ENCODE measurements at regions not wholly inside any gene's neighbourhood (a gene's known extent, or its start where the extent isn't known, plus 50 kb on each side); places are given as distances from the start of the nearest gene placed in this dataset.
"Not testable (repeated sequence)": the region's sequence is repeated elsewhere in the genome, so short reads cannot be mapped to it uniquely, and the experiment has no call there.

DNA sequence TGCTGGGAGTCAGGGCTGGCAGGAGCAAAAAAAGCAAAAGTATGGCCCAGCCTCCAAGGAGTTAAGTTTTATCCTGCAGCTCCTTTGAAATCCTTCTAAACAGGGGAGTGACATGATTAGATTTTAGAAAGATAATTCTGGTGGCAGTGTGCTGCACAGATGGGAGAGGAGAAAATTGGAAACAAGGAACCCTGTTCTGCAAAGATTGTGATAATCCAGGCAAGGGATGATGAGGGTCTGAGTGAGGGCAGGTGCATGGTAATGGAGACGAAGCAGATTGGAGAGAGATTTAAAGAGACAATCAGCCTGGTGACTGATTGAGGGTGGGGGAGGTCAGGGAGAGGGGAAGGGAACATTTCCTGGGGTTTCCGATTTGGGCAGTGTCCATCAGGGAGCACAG is 444.7 kb upstream of the PODXL start:
- TF ChIP-seq, protein P1, sequence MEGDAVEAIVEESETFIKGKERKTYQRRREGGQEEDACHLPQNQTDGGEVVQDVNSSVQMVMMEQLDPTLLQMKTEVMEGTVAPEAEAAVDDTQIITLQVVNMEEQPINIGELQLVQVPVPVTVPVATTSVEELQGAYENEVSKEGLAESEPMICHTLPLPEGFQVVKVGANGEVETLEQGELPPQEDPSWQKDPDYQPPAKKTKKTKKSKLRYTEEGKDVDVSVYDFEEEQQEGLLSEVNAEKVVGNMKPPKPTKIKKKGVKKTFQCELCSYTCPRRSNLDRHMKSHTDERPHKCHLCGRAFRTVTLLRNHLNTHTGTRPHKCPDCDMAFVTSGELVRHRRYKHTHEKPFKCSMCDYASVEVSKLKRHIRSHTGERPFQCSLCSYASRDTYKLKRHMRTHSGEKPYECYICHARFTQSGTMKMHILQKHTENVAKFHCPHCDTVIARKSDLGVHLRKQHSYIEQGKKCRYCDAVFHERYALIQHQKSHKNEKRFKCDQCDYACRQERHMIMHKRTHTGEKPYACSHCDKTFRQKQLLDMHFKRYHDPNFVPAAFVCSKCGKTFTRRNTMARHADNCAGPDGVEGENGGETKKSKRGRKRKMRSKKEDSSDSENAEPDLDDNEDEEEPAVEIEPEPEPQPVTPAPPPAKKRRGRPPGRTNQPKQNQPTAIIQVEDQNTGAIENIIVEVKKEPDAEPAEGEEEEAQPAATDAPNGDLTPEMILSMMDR (conservative IDR thresholded peaks at IDR 0.05) = no peak
- H3K9me3 Mint-ChIP-seq = no peaks in the 10 kb centered on the region
- no peak overlapping the region for H3K4me3 Mint-ChIP-seq
- H3K27me3 Mint-ChIP-seq (ENCODE audit: low read depth) = no peaks in the 10 kb centered on the region
- no peak overlapping the region for H3K27ac Mint-ChIP-seq (ENCODE audit: unreplicated experiment)
- H3K4me1 Mint-ChIP-seq = no peaks in the 10 kb centered on the region
- no peaks in the 10 kb centered on the region for H3K36me3 Mint-ChIP-seq (ENCODE audit: low read depth)
- DNase-seq (ENCODE audit: low read depth, low spot score) = no peak

DNA sequence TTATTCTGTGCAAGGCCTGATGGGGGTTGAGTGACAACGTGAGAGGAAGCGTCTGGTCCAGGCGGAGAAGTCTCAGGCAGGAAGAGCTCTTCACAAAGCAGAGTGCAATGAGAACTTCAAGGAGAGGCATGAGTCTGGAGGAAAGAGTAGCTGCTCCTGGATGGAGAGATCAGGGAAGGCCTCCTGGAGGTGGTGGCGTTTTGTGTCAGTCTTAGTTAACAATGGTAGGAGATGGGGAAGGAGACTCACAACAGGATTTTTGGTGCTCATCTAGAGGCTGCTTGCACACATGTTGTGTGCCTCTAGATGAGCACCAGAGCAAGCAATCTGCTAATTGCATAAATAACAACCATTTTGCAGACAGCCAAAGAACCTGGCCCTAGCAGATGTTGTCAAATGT is 442.8 kb upstream of the PODXL start:
- no peak for DNase-seq (ENCODE audit: low read depth, low spot score)
- Mint-ChIP-seq H3K4me1 (no peaks in the 10 kb centered on the region), H3K4me3 (no peak overlapping the region), H3K27ac (ENCODE audit: unreplicated experiment) (no peak overlapping the region), H3K36me3 (ENCODE audit: low read depth) (no peaks in the 10 kb centered on the region), H3K9me3 (no peaks in the 10 kb centered on the region), H3K27me3 (ENCODE audit: low read depth) (no peaks in the 10 kb centered on the region)
- TF ChIP-seq, protein P1 (conservative IDR thresholded peaks at IDR 0.05) = no peak

DNA sequence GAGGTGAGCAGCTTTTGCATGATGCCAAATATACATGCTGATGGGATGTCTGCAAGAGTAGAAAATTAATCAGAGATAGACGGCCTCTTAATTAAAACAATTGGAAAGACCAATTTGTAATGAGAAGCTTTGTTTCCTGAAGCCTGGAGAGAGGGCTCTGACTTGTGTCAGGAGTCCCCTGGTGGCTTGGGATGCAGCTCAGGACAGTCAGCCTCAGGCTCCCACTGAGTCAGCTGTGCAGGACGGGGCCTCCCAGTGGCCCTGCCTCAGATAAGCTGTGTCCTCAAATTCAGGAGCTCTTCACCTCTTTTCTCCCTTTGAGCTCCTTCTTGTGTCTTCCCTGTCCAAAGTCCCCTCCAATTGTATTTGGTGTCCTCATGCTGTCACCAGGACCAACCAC is 438.9 kb upstream of the PODXL start:
- no peaks in the 10 kb centered on the region for H3K36me3 Mint-ChIP-seq (ENCODE audit: low read depth)
- no peaks in the 10 kb centered on the region for H3K27me3 Mint-ChIP-seq (ENCODE audit: low read depth)
- H3K4me3 Mint-ChIP-seq = no peak overlapping the region
- TF ChIP-seq, protein P1 (conservative IDR thresholded peaks at IDR 0.05) = no peak
- no peak for DNase-seq (ENCODE audit: low read depth, low spot score)
- H3K9me3 Mint-ChIP-seq = no peaks in the 10 kb centered on the region
- H3K27ac Mint-ChIP-seq (ENCODE audit: unreplicated experiment) = no peak overlapping the region
- no peaks in the 10 kb centered on the region for H3K4me1 Mint-ChIP-seq

DNA sequence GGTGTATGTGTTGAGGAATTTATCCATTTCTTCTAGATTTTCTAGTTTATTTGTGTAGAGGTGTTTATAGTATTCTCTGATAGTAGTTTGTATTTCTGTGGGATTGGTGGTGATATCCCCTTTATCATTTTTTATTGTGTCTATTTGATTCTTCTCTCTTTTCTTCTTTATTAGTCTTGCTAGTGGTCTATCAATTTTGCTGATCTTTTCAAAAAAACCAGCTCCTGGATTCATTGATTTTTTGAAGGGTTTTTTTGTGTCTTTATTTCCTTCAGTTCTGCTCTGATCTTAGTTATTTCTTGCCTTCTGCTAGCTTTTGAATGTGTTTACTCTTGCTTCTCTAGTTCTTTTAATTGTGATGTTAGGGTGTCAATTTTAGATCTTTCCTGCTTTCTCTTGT is 424.6 kb upstream of the PODXL start:
- DNase-seq (ENCODE audit: low read depth, low spot score); H3K4me3 Mint-ChIP-seq; H3K9me3 Mint-ChIP-seq; H3K36me3 Mint-ChIP-seq (ENCODE audit: low read depth); H3K4me1 Mint-ChIP-seq; H3K27ac Mint-ChIP-seq (ENCODE audit: unreplicated experiment): not testable (repeated sequence)
- peaks cover 25% of the 10 kb centered on the region for H3K27me3 Mint-ChIP-seq (ENCODE audit: low read depth)

DNA sequence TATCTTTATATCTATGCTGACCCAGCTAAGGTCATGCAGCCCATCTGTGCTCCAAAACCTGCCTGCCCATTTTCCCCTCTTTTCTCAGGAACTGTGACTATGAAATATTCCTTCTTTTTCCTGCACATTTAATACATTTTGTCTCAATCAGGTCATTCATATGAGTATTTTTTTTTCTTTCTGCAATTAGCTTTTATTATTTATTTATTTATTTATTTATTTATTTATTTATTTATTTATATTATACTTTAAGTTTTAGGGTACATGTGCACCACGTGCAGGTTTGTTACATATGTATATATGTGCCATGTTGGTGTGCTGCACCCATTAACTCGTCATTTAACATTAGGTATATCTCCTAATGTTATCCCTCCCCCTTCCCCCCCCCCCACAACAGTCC is 421.7 kb upstream of the PODXL start:
- DNase-seq (ENCODE audit: low read depth, low spot score); H3K4me1 Mint-ChIP-seq; H3K36me3 Mint-ChIP-seq (ENCODE audit: low read depth); H3K4me3 Mint-ChIP-seq; H3K27ac Mint-ChIP-seq (ENCODE audit: unreplicated experiment); H3K9me3 Mint-ChIP-seq: not testable (repeated sequence)
- peaks cover 19% of the 10 kb centered on the region for H3K27me3 Mint-ChIP-seq (ENCODE audit: low read depth)

DNA sequence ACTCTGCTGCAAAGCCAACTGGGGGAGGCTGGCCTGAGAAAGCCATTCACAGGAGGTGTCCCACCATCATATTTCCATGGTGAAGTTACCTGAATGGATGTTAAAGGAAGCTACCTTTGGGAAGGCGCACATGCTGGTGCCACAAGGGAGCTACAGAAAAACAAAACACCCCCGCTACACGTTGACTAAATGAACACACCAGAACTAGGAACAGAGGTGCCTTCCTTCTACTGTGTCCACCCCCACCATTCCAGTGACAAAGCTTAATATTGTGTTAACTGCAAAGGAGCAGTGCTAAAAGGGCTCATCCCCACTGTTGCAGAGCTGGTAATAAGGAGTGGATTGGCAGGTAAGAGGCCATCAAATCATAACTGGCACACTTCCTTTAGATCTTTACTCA is 420.0 kb upstream of the PODXL start:
- Mint-ChIP-seq H3K27ac (ENCODE audit: unreplicated experiment) (no peak overlapping the region), H3K4me3 (no peak overlapping the region), H3K27me3 (ENCODE audit: low read depth) (peaks cover 7% of the 10 kb centered on the region), H3K4me1 (no peaks in the 10 kb centered on the region), H3K36me3 (ENCODE audit: low read depth) (no peaks in the 10 kb centered on the region), H3K9me3 (no peaks in the 10 kb centered on the region)
- TF ChIP-seq, protein P1 (conservative IDR thresholded peaks at IDR 0.05) = no peak
- DNase-seq (ENCODE audit: low read depth, low spot score) = no peak

DNA sequence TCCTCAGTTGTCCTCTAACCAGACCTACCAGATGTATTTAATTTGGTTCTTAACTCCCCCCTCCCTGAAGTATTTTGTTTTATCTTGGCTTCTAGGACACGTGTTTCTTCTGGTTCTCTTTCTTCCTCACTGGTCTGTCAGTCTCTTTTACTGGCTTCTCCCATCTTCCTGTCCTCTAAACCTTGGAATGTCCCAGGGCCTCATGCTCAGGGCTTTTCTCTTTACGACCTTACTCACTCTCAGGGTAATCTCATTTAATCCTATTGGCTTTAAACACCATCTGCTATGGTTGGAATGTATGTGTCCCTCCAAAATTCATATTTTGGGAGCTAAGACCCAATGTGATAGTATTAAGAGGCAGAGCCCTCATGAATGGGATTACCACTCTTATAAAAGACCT is 418.2 kb upstream of the PODXL start:
- no peak overlapping the region for H3K4me3 Mint-ChIP-seq
- no peaks in the 10 kb centered on the region for H3K4me1 Mint-ChIP-seq
- no peak for DNase-seq (ENCODE audit: low read depth, low spot score)
- no peak overlapping the region for H3K27ac Mint-ChIP-seq (ENCODE audit: unreplicated experiment)
- TF ChIP-seq, protein P1 (conservative IDR thresholded peaks at IDR 0.05) = no peak
- H3K36me3 Mint-ChIP-seq (ENCODE audit: low read depth) = no peaks in the 10 kb centered on the region
- no peaks in the 10 kb centered on the region for H3K27me3 Mint-ChIP-seq (ENCODE audit: low read depth)
- H3K9me3 Mint-ChIP-seq = no peaks in the 10 kb centered on the region

Measured in neural crest cell (in vitro differentiated cells).